ENCODE measurements at regions not wholly inside any gene's neighbourhood (a gene's known extent, or its start where the extent isn't known, plus 50 kb on each side); places are given as distances from the start of the nearest gene placed in this dataset.

GRCh38 chr3:109480014-109480413 lies 142.7 kb upstream of the DPPA4 start:
- Histone ChIP-seq H3K9me3 (no peaks in the 10 kb centered on the region), H3K4me3 (no peak overlapping the region), H3K36me3 (no peaks in the 10 kb centered on the region), H3K27ac (no peak overlapping the region), H3K27me3 (no peaks in the 10 kb centered on the region), H3K4me1 (no peaks in the 10 kb centered on the region)
- DNase-seq (no peak), ATAC-seq (no peak)
- 25% methylated on average over 1 of the region's 1 CpG for WGBS (ENCODE audit: insufficient coverage, low coverage, low lambda C conversion rate, missing lambda C conversion rate)
- TF ChIP-seq POLR2A (IDR thresholded peaks at IDR 0.05), result no peak
- TF ChIP-seq CTCF (IDR thresholded peaks at IDR 0.05), result no peak
- intact Hi-C loops (cut with DNase I), result no loop called here

- Histone ChIP-seq H3K36me3 (no peaks in the 10 kb centered on the region), H3K4me1 (no peaks in the 10 kb centered on the region), H3K9me3 (no peaks in the 10 kb centered on the region), H3K4me3 (no peak overlapping the region), H3K27ac (no peak overlapping the region), H3K27me3 (no peaks in the 10 kb centered on the region)
- no peak for ATAC-seq
- DNase-seq, result no peak
- TF ChIP-seq POLR2A (IDR thresholded peaks at IDR 0.05) (no peak), CTCF (IDR thresholded peaks at IDR 0.05) (no peak)
- intact Hi-C loops (cut with DNase I), result no loop called here
- WGBS (ENCODE audit: insufficient coverage, low coverage, low lambda C conversion rate, missing lambda C conversion rate), result 63% methylated on average over 1 of the region's 1 CpG
Observed at GRCh38 chr3:109478614-109479013, 141.3 kb upstream of the DPPA4 start.

GRCh38 chr3:109460961-109461360 lies 123.6 kb upstream of the DPPA4 start:
- WGBS (ENCODE audit: insufficient coverage, low coverage, low lambda C conversion rate, missing lambda C conversion rate), result 30% methylated on average over 3 of the region's 3 CpGs
- H3K4me1 ChIP-seq, result no peaks in the 10 kb centered on the region
- no peak overlapping the region for H3K27ac ChIP-seq
- ATAC-seq (no peak), DNase-seq (no peak)
- no peaks in the 10 kb centered on the region for H3K9me3 ChIP-seq
- H3K36me3 ChIP-seq, result no peaks in the 10 kb centered on the region
- no peak overlapping the region for H3K4me3 ChIP-seq
- no peaks in the 10 kb centered on the region for H3K27me3 ChIP-seq
- no peak for TF ChIP-seq CTCF (IDR thresholded peaks at IDR 0.05)
- no peak for TF ChIP-seq POLR2A (IDR thresholded peaks at IDR 0.05)
- intact Hi-C loops (cut with DNase I), result no loop called here

- no peak overlapping the region for H3K4me3 ChIP-seq
- H3K36me3 ChIP-seq, result no peaks in the 10 kb centered on the region
- intact Hi-C loops (cut with DNase I), result no loop called here
- no peaks in the 10 kb centered on the region for H3K4me1 ChIP-seq
- WGBS (ENCODE audit: insufficient coverage, low coverage, low lambda C conversion rate, missing lambda C conversion rate), result 55% methylated on average over 3 of the region's 3 CpGs
- no peaks in the 10 kb centered on the region for H3K27me3 ChIP-seq
- ATAC-seq (no peak), DNase-seq (no peak)
- TF ChIP-seq CTCF (IDR thresholded peaks at IDR 0.05) (no peak), POLR2A (IDR thresholded peaks at IDR 0.05) (no peak)
- no peak overlapping the region for H3K27ac ChIP-seq
- no peaks in the 10 kb centered on the region for H3K9me3 ChIP-seq
Observed at GRCh38 chr3:109445210-109445609, 107.9 kb upstream of the DPPA4 start.

- Histone ChIP-seq H3K4me3 (no peak overlapping the region), H3K27ac (no peak overlapping the region), H3K9me3 (no peaks in the 10 kb centered on the region), H3K4me1 (no peaks in the 10 kb centered on the region), H3K27me3 (no peaks in the 10 kb centered on the region), H3K36me3 (no peaks in the 10 kb centered on the region)
- no peak for TF ChIP-seq POLR2A (IDR thresholded peaks at IDR 0.05)
- TF ChIP-seq CTCF (IDR thresholded peaks at IDR 0.05), result no peak
- ATAC-seq (no peak), DNase-seq (no peak)
- 60% methylated on average over 1 of the region's 4 CpGs for WGBS (ENCODE audit: insufficient coverage, low coverage, low lambda C conversion rate, missing lambda C conversion rate)
- intact Hi-C loops (cut with DNase I), result no loop called here
Observed at GRCh38 chr3:109442531-109442930, 105.2 kb upstream of the DPPA4 start.

All from right lobe of liver (tissue), 6 donors.